GM21528 (cell line): ENCODE measurements at regions not wholly inside any gene's neighbourhood (a gene's known extent, or its start where the extent isn't known, plus 50 kb on each side); places are given as distances from the start of the nearest gene placed in this dataset.

Source experiments
- ATAC-seq: cut with Tn5 transposase; IDR thresholded peaks from one replicate; pipeline ENCODE4 v1.9.1; 2021; ENCODE audit warnings: mild to moderate bottlenecking, moderate library complexity; ENCODE audit not compliant: unreplicated experiment, low FRiP score

GRCh38 chr10:78556705-78557432, 511.9 kb upstream of the ZMIZ1 start:
- ATAC-seq = no peak

GRCh38 chr10:78557433-78557925, 511.3 kb upstream of the ZMIZ1 start:
- ATAC-seq = no peak

GRCh38 chr10:78559661-78560340, 509.0 kb upstream of the ZMIZ1 start:
- no peak for ATAC-seq

GRCh38 chr10:78560341-78560688, 508.5 kb upstream of the ZMIZ1 start:
- ATAC-seq = no peak

- no peak for ATAC-seq
These were observed 505.5 kb upstream of the ZMIZ1 start for GRCh38 chr10:78563314-78563713.

- no peak for ATAC-seq
These were observed 502.9 kb upstream of the ZMIZ1 start for GRCh38 chr10:78565841-78566240.

GRCh38 chr10:78566284-78567111, 502.3 kb upstream of the ZMIZ1 start:
- ATAC-seq = no peak

GRCh38 chr10:78567680-78568455, 500.9 kb upstream of the ZMIZ1 start:
- no peak for ATAC-seq

GRCh38 chr10:78568620-78569019, 500.1 kb upstream of the ZMIZ1 start:
- no peak for ATAC-seq

GRCh38 chr10:78570633-78571235, 498.0 kb upstream of the ZMIZ1 start:
- ATAC-seq = no peak

GRCh38 chr10:78571286-78571685, 497.5 kb upstream of the ZMIZ1 start:
- ATAC-seq = no peak

GRCh38 chr10:78571891-78572290, 496.9 kb upstream of the ZMIZ1 start:
- ATAC-seq = no peak

GRCh38 chr10:78572565-78572964, 496.2 kb upstream of the ZMIZ1 start:
- no peak for ATAC-seq

- ATAC-seq = no peak
These were observed 494.2 kb upstream of the ZMIZ1 start for GRCh38 chr10:78574547-78574946.

GRCh38 chr10:78575400-78575799, 493.4 kb upstream of the ZMIZ1 start:
- ATAC-seq = no peak

GRCh38 chr10:78576276-78576675, 492.5 kb upstream of the ZMIZ1 start:
- ATAC-seq = no peak

GRCh38 chr10:78577712-78578111, 491.1 kb upstream of the ZMIZ1 start:
- ATAC-seq = no peak

- no peak for ATAC-seq
These were observed 489.8 kb upstream of the ZMIZ1 start for GRCh38 chr10:78578929-78579328.

- ATAC-seq = no peak
These were observed 489.2 kb upstream of the ZMIZ1 start for GRCh38 chr10:78579576-78579975.

GRCh38 chr10:78579995-78580394, 488.8 kb upstream of the ZMIZ1 start:
- no peak for ATAC-seq
